Endothelial cell of umbilical vein (primary cell): ENCODE measurements at regions not wholly inside any gene's neighbourhood (a gene's known extent, or its start where the extent isn't known, plus 50 kb on each side); places are given as distances from the start of the nearest gene placed in this dataset.

ENCODE experiments used
- EZH2 ChIP-seq: IDR thresholded peaks from 2 replicates; pipeline ENCODE4 v1.6.1; 2012; ENCODE audit warnings: borderline replicate concordance, low read depth, mild to moderate bottlenecking, moderate library complexity, low read length, inconsistent platforms; ENCODE audit not compliant: severe bottlenecking
- POLR2AphosphoS5 ChIP-seq: IDR thresholded peaks from 2 replicates; pipeline ENCODE4 v1.6.1; 2012; ENCODE audit warnings: low read depth, mild to moderate bottlenecking, control low read depth, low read length, moderate library complexity; ENCODE audit not compliant: insufficient read depth
- TF ChIP-seq, protein P1 (sequence below): IDR thresholded peaks from 2 replicates; pipeline ENCODE4 v1.6.1; 2011; ENCODE audit not compliant: insufficient read depth, insufficient read length
- TF ChIP-seq, protein P2 (sequence below), 2 donors: IDR thresholded peaks; 1 replicate in 1 of 2; 2 replicates in 1 of 2; pipeline ENCODE4 v1.5.1; 2011; ENCODE audit warnings: low read length in 2 of 2, mild to moderate bottlenecking in 2 of 2, moderate library complexity in 2 of 2, control low read depth in 1 of 2, inconsistent platforms in 1 of 2, low read depth in 1 of 2; ENCODE audit not compliant: insufficient read depth in 1 of 2; ENCODE audit errors: extremely low read depth in 1 of 2

GRCh38 chr11:69983571-69983877 is 94.6 kb upstream of the ANO1 start:
- TF ChIP-seq, protein P1, sequence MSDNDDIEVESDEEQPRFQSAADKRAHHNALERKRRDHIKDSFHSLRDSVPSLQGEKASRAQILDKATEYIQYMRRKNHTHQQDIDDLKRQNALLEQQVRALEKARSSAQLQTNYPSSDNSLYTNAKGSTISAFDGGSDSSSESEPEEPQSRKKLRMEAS = no peak
- TF ChIP-seq, protein P2, sequence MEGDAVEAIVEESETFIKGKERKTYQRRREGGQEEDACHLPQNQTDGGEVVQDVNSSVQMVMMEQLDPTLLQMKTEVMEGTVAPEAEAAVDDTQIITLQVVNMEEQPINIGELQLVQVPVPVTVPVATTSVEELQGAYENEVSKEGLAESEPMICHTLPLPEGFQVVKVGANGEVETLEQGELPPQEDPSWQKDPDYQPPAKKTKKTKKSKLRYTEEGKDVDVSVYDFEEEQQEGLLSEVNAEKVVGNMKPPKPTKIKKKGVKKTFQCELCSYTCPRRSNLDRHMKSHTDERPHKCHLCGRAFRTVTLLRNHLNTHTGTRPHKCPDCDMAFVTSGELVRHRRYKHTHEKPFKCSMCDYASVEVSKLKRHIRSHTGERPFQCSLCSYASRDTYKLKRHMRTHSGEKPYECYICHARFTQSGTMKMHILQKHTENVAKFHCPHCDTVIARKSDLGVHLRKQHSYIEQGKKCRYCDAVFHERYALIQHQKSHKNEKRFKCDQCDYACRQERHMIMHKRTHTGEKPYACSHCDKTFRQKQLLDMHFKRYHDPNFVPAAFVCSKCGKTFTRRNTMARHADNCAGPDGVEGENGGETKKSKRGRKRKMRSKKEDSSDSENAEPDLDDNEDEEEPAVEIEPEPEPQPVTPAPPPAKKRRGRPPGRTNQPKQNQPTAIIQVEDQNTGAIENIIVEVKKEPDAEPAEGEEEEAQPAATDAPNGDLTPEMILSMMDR (IDR thresholded peaks at IDR 0.05; ENCODE audit: extremely low read depth in 1 of 2, insufficient read depth in 1 of 2, low read depth in 1 of 2, low read length in 2 of 2) = no peak
- TF ChIP-seq EZH2 (no peak), POLR2AphosphoS5 (no peak)
